ENCODE measurements at regions not wholly inside any gene's neighbourhood (a gene's known extent, or its start where the extent isn't known, plus 50 kb on each side); places are given as distances from the start of the nearest gene placed in this dataset.
"Not testable (repeated sequence)": the region's sequence is repeated elsewhere in the genome, so short reads cannot be mapped to it uniquely, and the experiment has no call there.

DNA sequence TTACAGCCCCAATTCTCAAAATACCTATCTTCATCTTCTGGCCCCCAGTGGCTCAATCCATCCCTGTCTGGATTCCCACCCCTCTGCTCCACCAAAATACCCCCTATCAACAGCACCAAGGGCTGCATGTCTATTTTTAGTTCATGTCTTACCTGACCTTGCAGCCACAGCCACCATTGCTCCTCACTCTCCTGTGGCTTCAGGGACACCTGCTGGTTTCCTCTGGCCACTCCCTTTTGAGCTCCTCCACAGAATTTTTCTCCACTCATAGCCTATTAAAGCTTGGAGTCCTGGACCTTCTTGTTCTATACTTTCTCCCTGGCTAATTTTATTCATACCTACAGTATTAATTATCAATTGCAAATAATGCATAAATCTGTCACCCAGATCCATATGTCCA, 125.3 kb upstream of the NGF start:
- DNase-seq (ENCODE audit: low spot score) (no peak), ATAC-seq (no peak)
- intact Hi-C loops (cut with DNase I): no loop called here

DNA sequence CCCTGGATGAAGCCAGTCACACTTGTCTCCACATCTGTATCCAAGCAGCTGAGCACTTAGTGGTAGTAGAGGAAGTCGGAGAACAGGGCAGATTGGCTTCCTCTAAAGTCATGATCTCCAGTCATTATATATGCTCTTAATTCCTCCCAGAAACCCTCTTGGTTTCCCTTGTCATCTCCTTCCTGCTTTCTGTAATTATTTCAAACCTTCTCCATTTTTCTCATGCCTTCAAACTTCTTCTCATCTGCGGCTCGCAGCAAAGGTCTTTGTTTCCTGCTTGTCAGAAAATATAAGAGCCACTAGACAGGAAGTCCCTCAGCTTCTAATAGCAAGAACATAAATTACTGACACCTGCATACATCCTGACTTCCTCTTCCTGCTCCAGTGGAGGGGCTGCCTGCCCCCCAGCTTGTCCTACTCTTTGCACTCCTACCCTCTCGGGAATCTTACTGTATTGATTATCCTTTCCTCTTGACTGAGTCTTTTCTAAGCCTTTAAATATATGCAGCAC, 124.6 kb upstream of the NGF start:
- no peak for ATAC-seq
- intact Hi-C loops (cut with DNase I): no loop called here

DNA sequence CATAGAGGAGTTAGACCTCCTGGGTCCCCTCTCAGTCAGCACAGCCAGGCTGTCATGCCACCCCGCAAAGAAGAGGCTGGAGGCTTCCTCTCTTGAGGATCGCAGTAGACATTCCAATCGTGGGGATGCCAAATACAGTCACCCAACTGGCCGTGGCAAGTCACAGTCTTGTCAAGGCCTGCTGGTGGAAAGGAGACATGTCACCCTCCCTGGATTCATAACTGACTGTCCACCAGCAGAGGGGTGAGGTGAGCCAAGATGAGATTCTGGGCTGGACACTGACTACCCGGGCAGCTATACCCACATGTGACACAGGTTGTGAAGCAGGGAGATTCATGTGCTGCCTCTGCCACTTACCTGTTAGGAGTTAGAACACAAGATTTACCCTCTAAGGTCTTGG, 123.5 kb upstream of the NGF start:
- intact Hi-C loops (cut with DNase I): no loop called here
- DNase-seq (ENCODE audit: low spot score) (no peak), ATAC-seq (no peak)

More for the DNA sequence above, 124.6 kb upstream of the NGF start:
- DNase-seq (ENCODE audit: low spot score): no peak

DNA sequence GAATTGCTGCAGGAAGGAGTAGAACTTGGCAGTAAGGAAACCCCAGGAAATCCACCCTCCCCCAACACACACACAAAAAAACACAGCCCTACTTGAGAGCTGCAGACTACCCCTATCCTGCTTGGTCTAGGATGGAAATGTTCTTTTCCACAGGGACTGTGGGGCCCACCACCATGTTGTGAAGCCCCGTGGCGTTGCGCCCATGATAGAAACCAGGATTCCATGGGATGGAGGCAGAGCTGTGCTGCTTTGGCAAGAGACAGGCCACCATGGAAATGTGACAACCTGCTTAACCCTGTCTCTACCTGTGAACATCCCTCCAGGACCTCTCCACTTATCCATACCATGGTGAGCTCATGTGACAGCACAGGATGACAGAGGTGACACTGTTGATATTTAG, 121.1 kb upstream of the NGF start:
- no peak for ATAC-seq

GRCh38 chr1:115458426-115459114, 120.5 kb upstream of the NGF start:
- DNase-seq (ENCODE audit: low spot score): no peak
- ATAC-seq: no peak
- intact Hi-C loops (cut with DNase I): no loop called here

More for the DNA sequence above, 121.1 kb upstream of the NGF start:
- intact Hi-C loops (cut with DNase I): no loop called here
- DNase-seq (ENCODE audit: low spot score): no peak

GRCh38 chr1:115457289-115457688, 119.2 kb upstream of the NGF start:
- DNase-seq (ENCODE audit: low spot score) (no peak), ATAC-seq (no peak)
- intact Hi-C loops (cut with DNase I): no loop called here

DNA sequence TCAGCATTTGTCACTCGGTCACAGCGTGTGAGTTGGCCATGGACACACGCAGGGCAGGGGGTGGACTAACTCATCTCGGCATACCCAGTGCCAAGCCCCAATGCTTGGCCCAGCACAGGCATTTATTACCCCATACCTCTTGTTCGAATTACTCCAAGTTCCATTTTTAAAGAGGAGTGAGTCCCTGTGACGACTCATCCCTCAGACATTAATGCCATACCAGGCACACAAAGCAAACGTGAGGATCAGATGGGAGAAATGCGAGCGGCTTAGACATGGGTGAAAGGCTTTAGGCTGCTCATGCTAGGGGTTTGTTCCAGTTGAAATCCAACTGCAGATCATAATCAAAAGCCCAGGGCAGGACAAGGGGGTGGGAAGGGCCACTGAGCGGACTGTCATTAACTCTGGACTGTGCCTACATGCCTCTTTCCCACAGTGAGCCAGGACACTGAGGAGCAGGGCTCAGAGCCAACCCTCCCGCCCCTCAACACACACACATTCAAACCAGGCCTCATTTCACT, 118.5 kb upstream of the NGF start:
- intact Hi-C loops (cut with DNase I): no loop called here

GRCh38 chr1:115454837-115455511, 116.9 kb upstream of the NGF start:
- DNase-seq (ENCODE audit: low spot score) (no peak), ATAC-seq (peak; percentile 83)
- intact Hi-C loops (cut with DNase I): no loop called here

More for the DNA sequence above, 118.5 kb upstream of the NGF start:
- ATAC-seq (no peak), DNase-seq (ENCODE audit: low spot score) (no peak)

DNA sequence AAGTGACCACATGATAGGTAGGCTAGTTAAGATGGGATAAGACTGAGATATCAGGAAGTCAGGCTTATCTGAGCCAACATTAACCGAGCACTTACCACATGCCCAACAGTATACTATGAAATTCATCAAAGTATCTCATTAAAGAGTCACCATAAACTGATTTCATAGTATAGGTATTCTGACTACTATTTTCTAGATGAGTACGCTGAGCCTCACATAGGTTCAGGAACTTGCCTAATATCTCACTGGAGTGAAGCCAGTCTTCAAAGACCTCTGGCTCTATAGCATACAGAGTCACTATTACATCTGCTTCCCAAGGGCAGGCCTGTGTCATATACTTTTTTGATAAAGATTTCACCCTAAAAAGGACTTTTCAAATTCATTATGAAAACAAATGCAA, 115.6 kb upstream of the NGF start:
- intact Hi-C loops (cut with DNase I): no loop called here
- no peak for DNase-seq (ENCODE audit: low spot score)
- ATAC-seq: no peak

- no peak for ATAC-seq
- intact Hi-C loops (cut with DNase I): no loop called here
- DNase-seq (ENCODE audit: low spot score): no peak
These were observed 114.7 kb upstream of the NGF start for GRCh38 chr1:115452600-115453329.

GRCh38 chr1:115450501-115451040, 112.5 kb upstream of the NGF start:
- DNase-seq (ENCODE audit: low spot score) (no peak), ATAC-seq (no peak)
- intact Hi-C loops (cut with DNase I): no loop called here

- intact Hi-C loops (cut with DNase I): no loop called here
- DNase-seq (ENCODE audit: low spot score) (no peak), ATAC-seq (no peak)
These were observed 110.4 kb upstream of the NGF start for GRCh38 chr1:115448282-115449044.

DNA sequence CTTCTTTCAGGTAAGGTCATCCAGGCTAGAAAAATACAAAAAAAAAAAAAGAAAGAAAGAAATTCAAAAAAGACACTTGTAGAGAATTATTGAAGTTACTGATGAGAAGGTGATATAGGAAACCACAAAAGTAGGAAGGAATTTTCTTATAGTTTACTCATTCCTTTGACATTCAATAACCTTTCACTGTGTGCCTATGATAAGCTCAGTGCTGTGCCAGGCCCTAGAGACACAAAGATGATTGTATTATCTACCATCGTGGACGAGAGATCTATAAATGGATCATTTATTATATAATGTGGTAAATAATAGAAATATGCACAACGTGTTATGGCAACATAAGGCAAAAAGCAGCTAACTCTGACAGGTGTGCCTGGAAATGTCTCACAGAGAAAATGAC, 109.6 kb upstream of the NGF start:
- DNase-seq (ENCODE audit: low spot score) (no peak), ATAC-seq (no peak)
- intact Hi-C loops (cut with DNase I): no loop called here

GRCh38 chr1:115445090-115445489, 107.0 kb upstream of the NGF start:
- ATAC-seq (no peak), DNase-seq (ENCODE audit: low spot score) (no peak)
- intact Hi-C loops (cut with DNase I): no loop called here

DNA sequence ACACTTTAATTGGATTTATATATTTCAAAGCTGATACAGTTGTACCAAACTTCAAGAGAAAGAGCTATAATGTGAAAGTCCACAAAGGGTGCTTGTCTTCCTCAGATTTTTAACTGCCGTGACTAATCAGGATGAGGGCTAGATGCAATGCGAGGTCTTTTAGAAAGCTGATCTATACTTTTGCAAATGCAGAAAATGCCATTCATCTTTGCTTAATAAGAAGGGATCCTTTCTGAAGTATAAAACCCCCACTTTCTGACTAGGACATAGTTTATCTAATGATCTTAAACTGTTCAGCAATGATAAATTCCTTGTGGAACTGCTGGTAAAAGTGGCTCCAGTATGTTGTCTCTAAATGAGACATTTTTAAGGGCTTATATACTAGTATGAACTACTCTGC, 102.7 kb upstream of the NGF start:
- no peak for DNase-seq (ENCODE audit: low spot score)

DNA sequence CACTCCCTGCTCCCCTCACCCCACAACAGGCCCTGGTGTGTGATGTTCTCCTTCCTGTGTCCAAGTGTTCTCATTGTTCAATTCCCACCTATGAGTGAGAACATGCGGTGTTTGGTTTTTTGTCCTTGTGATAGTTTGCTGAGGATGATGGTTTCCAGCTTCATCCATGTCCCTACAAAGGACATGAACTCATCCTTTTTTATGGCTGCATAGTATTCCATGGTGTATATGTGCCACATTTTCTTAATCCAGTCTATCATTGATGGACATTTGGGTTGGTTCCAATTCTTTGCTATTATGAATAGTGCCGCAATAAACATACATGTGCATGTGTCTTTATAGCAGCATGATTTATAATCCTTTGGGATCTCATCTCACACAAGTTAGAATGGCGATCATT, 101.5 kb upstream of the NGF start:
- DNase-seq (ENCODE audit: low spot score); ATAC-seq; intact Hi-C loops (cut with DNase I): not testable (repeated sequence)

More for the DNA sequence above, 102.7 kb upstream of the NGF start:
- intact Hi-C loops (cut with DNase I): no loop called here
- no peak for ATAC-seq

DNA sequence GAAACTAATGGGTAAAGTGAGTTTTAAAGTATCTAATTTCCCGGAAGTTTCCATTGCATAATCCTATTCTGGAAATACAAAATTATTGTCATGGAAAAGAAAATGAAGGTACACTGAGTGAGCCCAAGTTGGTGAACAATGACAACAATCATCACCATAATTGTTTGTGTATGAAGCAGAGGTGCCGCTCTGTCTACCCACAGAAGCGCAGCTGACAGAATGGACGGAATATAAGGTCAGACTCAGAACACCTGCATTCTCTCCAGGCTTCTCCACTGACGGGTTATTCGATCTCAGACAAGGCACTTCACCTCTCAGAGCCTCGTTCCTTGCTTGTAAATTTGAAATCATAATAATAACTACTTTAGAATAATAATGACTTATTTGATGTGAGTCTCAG, 99.1 kb upstream of the NGF start:
- intact Hi-C loops (cut with DNase I): no loop called here

DNA sequence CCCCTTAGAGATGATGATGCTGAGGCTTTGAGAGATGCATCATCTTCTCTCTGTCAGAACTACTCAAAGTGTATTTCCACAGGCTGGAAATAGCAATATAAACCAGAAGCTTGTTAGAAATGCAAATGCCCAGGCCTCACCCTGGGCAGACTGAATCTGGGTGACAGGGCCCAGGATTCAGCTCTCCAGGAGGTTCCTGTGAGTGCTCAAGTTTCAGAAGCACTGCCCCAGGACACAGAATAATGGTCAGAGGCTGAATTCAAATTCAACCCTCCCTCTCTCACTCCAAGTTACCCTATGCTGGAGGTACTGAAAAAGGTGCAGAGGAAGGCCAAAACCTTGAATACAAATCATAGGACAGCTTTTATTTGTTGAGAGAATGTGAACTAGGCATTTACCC, 98.5 kb upstream of the NGF start:
- ATAC-seq (no peak), DNase-seq (ENCODE audit: low spot score) (no peak)
- intact Hi-C loops (cut with DNase I): no loop called here

More for the DNA sequence above, 99.1 kb upstream of the NGF start:
- DNase-seq (ENCODE audit: low spot score) (no peak), ATAC-seq (no peak)

- intact Hi-C loops (cut with DNase I): no loop called here
- DNase-seq (ENCODE audit: low spot score) (no peak), ATAC-seq (no peak)
These were observed 95.4 kb upstream of the NGF start for GRCh38 chr1:115433483-115433882.
